ENCODE measurements at regions not wholly inside any gene's neighbourhood (a gene's known extent, or its start where the extent isn't known, plus 50 kb on each side); places are given as distances from the start of the nearest gene placed in this dataset.

DNA sequence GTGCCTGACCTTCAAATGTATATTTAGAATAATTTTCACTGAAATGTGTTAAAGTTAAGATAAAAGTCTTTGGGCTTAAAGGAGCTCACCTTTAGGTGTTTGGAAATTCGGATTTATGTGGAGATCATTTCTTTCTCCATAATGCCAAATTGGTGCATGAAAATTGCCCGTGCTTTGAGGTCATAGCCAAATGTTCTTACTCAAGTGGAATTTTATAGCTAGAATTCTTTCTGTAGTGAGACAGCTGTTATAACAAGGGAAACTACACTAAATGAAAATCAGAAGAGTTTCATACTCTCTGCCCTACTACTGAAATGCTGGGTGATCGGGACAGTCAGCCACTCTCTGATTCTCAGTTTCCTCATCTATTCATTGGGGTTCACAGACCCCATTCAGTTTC, 89.5 kb upstream of the DBX1 start:
- no peak for DNase-seq

DNA sequence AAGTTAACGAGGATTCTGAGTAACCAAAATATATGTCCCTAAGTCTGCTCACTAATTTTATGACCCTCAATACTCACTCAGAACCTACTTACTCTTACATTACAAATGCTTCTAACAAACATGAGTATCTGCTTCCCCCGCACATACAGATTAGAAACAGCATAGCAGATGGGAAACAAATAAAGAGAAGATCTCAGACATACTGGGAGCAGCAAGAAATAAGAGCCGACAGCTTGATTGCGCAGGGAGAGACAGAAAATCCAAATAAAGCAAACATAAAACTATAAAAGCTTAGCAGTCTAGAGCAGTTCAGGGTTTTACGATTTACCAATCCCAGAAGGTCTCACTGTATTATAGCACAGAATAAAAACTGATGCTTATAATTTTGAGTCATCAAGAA, 89.1 kb upstream of the DBX1 start:
- no peak for DNase-seq

DNA sequence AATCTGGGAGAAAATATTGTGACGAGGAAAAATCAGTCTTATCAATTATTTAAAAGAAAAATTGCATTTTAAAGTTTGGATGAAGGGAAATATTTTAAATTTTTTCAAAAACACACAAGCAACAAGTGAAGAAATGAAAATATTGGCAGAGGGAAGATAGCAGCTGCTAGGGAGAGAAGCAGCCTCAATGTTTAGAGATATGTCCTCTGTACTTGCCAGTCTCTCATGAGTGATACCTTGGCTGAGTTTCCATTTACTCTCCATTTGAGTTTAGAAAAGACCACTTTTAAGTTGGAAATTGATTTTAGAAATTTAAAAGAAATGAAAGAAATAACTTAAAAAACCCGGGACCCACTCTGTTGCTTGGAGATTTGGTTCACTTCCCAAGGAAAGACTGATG, 88.6 kb upstream of the DBX1 start:
- DNase-seq, result no peak

DNA sequence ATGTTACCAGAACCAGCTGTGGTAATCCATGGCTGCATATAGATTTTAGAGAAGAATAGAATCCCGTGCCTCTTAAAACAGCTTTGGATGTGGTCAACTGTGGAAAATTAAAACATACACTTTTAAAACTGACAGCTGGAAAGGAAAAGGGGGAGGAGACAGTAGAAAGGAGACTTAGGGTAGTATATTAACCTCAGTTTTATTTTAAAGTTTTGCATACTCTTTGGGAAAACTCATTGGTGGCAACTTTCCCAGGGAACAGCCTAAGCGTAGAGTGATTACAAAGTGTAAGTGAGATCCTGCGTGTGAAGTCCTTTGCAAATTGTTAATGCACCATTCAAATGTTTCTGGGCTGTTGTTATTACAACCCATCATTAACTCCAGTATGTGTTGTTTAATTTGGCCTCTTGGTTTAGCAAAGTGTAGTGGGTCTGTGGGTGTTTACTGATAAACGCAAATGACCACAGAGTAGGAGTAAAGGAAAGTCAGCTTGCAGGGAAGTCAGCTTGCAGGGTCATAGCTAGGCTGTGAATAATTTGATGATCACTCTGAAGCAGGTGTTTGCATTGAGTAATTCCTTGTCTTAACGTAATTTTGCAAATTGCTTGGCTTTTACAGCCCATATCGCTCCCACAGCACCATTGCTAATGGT, 88.0 kb upstream of the DBX1 start:
- DNase-seq, result no peak

DNA sequence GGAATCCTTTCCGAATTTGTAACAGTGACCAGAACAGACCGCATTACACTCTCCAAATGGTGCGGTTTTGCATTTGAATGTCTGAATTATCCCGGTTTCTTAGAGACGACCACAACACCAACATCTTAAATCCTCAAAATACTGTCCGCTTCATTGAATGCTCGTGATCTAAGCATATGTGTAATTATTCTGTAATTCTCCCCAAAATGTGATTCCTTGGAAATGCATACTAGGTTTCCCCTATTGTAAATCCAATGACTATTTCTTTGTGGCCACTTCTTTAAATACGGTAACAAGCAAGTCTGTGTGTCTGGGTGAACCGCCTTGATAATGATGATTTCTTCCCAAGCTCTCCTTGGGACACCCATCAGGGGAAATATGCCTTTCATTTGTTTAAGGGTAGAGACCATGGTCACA, 87.3 kb upstream of the DBX1 start:
- no peak for DNase-seq

DNA sequence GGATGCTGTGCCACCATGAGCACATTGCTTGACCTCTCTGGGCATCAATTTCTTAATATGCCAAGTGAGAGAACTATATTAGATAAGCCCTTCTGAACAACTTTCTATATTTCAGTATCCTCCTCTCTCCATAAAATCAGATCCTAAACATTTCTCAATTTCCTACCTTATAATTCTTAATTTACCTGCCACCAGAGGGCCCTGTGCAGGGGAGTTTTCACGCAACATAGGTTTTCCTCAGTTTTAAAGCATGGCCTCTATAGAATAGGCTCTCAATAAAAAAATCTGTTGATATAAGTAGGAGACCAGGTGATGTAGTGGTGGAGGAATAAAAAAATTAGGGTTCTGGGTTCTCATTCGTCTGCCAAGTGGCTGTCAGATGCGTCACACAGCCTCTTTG, 83.7 kb upstream of the DBX1 start:
- no peak for DNase-seq

DNA sequence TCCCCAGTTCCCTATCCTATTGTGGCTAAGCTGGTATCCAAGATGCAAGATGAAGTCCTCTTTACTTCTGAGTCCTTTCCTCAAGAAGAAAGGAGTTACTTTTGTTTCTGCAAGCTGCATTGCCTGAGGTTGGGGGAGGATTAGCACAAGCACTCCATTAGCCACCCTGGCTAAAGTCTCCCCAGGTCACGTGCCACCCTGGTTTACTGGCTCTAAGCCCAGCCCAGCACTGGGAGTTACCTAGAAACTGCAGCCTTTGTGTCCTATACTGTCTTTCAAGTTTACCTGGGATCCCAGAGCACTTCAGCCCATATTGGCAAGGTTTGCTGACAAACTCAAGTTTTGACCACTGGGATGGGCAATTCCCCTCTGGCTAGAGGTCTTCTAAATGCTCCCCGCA, 78.4 kb upstream of the DBX1 start:
- no peak for DNase-seq

DNA sequence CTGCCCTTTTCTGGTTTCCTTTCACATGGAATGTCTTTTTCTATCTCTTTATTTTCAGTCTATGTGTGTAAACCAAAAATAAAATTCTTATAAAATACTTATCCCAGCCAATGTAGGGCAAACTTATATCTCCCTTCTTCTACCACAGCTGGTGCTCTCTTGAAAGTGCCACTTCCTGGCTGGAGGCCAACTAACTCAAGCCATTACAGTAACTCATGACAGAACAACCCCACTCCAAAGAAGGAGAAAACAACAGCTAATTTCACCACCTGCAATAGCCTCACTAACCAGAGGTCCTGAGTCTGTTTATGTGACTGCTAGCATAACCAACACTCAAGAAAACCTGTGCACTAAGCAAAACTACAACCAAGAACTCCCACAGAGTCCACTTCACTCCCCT, 74.9 kb upstream of the DBX1 start:
- no peak for DNase-seq

DNA sequence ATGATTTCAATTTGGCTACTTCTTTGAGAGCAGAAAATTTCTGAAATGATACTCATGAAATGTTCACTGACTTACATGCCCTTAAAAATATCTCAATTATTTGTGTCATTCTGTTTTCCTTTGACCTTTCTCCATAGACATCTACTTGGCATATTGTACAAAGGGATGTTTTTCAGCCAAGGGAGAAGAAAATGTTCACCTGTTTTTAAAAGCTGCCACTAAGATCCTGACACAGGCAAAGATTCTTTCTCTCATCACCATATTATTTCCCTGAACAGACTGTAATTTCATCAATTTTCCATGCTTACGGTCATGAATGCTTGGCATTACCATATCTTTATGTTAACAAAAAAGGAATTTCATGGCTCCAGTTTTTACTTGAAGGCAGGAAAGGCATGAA, 67.4 kb upstream of the DBX1 start:
- DNase-seq, result no peak

DNA sequence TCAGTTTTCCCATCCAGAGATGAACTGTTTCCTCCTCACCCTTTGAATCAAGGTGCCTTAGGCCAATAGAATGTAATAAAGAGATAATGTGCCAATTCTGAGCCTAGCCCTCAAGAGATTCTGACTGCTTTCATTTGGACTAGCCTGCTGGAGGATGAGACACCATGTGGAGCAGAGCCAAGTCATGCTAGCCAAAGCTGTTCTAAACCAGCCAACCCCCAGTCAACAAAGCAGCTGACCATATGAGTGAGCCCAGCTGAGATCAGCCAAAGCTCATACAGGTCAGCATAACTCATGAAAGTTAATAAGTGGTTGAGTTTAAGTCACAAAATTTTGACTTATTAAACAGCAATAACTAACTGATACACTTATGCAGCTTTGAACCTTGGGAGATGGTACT, 66.7 kb upstream of the DBX1 start:
- DNase-seq, result no peak

DNA sequence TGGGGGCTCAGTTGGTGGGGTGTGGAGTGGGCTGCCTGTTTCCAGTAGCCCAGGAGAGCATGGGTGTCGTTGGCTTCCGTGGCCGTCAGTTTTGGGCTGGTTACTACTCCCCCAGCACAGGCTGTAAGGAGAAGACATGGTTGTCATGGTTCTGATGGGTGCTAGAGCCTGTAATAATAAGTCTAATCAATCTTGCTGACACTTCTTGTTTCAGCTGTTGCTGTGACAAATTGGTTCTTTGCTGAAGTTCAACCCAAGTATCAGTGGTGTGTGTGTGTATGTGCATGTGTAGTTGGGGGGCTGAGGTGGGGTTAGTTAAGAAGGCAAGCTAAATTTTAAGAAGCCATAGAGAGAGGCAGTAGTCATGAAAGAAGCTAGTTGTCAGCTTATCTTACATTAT, 61.3 kb upstream of the DBX1 start:
- DNase-seq, result no peak

DNA sequence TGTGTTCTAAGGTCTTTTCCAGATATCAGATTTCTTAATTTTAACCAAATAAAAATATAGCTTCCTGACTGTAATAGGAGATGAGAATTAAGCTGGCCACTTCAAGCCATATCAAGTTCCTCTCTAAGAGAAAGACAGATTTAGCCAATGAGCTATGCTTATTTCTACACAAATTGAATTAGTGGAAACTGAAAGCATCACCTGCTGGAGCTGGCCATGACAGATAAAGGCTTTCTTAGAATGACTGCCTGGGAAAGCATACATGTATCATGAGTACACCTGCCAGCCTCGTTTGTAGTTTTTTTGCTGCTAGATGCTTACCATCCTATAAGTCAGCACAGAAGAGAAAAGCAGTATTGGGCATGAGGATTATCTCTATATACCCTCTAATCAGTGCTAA, 53.5 kb upstream of the DBX1 start:
- no peak for DNase-seq

DNA sequence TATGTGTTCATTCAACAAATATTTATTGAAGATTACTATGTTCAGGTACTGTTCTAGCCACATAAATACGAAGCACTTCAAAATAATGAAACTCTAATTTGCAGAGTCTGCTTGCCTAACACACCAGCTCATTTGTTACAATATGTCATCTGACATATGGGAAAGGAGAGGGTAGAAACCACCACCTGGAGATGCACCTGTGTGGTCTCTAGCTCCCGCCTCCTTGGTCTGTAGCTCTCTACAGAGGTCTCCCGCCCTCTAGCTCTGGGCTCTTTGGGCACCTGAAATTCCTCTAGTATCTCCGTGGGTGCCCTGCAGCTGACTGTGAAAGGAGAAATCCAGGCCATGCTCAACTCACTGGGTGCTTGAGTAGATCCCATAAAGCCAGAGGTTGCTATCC, 51.4 kb upstream of the DBX1 start:
- DNase-seq, result no peak
